ENCODE measurements at regions not wholly inside any gene's neighbourhood (a gene's known extent, or its start where the extent isn't known, plus 50 kb on each side); places are given as distances from the start of the nearest gene placed in this dataset.

DNA sequence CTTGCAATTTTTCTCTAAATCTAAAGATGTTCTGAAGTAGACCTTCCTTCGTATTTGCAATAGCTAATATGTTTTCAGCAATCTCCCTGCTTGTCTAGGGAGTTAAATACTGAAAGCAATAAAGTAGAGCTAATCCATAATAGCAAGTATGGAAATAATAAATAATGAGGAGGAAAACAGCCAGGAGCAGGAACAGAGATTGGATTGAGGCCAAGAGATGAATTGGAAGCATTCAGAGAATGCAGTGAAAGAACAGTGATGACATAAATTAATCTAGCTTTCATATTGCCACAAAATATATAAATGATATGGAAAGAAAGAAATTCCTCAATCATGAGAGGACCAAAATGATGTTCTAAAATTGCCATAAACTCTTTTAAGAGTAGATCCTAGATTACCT, 679.7 kb downstream of the METTL4 start:
- no peak for DNase-seq

DNA sequence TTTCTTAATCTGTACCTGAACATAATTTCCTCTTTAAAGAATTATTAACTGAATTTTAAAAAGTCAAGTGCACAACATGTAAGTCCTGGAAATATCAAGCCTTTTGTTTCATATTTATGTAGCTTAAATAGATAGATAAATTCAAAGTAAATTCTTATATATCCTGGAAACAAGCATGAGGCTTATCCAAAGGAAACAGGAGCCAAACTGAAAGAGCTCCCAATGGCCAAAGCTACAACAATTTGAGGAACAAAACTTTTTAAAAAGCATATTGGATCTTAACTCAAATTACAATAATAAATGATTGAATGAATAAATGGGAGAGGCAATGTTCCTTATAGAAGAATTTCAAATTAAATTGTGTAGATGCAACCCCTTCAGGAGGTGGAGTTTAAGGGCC, 679.1 kb downstream of the METTL4 start:
- DNase-seq: no peak

DNA sequence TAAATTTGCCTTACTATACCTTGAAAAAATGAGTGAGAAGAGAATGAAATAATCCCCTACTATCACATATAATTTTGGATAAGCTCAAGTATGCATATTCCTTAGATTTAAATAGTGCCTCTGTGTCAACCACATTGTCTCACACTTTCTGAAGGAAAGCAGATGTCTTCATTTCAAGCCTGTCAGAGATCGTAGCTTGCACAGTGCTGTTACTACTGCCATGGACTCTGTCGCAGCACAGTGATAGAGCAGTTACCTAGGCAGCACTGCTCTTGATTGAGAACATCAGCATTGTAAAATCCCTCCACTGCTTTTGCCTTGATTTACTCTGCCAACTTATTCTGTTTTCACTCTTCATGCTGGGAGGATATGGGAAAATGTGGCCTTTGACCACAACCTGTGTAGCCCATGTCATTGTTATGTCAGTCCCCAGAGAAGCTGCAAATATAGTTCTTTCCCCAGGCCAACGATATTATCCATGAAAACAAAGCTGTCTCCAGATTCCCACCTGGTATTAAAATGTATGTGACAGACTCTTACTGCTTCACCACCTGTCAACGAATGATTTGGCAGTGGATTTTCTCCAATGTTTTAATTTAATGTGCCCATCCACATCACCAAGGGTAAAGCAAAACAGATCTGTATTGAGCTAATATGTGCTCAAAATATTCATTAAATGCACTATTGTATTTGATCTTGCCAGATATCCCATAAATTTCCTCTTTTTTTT, 675.7 kb downstream of the METTL4 start:
- no peak for DNase-seq

- no peak for DNase-seq
These were observed 664.9 kb downstream of the METTL4 start for GRCh38 chr18:1906421-1906820.

- DNase-seq: no peak
These were observed 663.7 kb downstream of the METTL4 start for GRCh38 chr18:1907470-1908206.

DNA sequence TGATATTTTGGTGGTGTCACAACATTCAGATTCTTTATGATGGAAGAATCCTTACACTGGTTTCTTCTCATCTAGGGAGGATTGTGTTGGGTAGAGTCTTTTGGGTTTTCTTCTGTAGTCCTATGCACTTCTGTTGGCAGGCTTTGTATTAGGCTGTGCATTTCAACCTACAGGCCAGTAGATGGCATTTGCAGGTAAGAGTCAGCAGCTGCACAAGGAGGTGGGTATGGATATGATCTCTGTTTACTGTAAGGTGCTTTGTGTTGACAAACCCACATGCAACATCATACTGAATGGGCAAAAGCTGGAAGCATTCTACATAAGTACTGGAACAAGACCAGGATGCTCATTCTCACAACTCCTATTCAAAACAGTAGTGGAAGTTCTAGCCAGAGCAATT, 656.8 kb downstream of the METTL4 start:
- DNase-seq: no peak

DNA sequence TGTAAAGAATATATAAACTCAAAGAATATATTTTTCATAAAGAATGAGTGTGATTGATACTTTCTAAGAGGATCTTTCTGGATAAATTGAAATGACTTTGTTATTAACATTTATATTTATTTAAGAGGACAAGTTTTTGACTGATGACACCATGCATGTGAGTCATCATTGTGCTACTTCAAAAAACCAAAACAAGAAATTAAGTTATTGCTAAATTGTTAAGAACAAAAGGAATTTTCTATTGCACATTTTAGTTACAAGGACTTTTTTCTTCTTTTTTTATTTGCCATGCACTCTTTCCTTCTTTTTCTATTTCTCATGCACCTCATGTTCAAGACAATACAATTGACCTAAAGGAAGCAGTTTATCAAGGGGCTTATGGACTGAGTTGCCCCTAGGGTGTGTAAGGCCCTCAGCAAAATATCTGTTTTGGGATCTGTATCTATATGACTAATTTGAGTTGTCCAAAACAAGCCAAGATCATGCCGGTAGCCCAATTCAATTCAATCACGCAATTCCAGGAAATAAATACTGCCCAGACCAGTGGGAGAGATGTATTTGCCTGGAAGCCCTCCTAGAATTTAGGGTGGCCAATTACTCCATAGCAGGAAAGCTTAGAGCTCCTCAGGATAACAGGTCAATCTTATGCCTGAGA, 654.3 kb downstream of the METTL4 start:
- DNase-seq: no peak

DNA sequence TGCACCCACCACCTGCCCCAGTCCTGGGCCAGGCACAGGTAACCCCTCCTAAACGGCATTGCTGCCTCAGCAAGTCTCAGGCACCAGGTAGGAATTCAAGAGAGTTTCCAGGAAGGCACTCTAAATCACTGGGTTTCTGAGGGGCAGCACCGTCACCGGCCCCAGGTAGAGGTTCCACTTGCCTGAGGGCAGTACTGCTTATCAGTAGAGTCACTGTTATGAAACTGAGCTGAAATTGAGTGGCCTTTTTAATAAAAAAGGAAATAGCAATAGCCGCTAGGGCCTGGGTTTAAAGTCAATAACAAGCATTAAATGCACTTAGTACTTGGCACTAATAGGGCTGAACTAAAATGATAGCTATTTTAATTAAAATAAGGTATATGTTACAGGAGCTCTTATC, 653.7 kb downstream of the METTL4 start:
- DNase-seq: no peak

- DNase-seq: no peak
These were observed 649.2 kb downstream of the METTL4 start for GRCh38 chr18:1922066-1922465.

DNA sequence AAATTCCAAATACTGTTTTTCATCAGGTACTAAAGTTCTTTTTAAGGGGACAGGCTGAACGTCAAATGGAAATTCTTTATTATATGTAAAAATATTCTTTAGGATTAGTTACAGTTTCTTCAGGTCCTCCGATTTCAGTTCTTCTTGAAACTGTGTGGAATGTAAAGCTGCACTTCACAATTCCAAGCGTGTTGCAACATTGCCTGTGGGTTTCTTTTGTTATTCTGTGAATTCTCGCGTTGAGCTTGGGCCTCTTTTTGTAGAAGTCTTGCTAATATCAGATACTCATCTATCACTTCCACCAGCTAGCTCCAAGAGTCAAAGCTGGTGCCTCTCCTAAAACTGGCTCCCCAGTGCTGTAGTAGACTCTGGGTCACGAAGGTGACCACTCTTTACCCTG, 642.6 kb downstream of the METTL4 start:
- DNase-seq: no peak

- DNase-seq: no peak
These were observed 641.6 kb downstream of the METTL4 start for GRCh38 chr18:1929720-1930119.

- no peak for DNase-seq
These were observed 640.7 kb downstream of the METTL4 start for GRCh38 chr18:1930291-1931270.

GRCh38 chr18:1952486-1952885, 618.8 kb downstream of the METTL4 start:
- DNase-seq: no peak

DNA sequence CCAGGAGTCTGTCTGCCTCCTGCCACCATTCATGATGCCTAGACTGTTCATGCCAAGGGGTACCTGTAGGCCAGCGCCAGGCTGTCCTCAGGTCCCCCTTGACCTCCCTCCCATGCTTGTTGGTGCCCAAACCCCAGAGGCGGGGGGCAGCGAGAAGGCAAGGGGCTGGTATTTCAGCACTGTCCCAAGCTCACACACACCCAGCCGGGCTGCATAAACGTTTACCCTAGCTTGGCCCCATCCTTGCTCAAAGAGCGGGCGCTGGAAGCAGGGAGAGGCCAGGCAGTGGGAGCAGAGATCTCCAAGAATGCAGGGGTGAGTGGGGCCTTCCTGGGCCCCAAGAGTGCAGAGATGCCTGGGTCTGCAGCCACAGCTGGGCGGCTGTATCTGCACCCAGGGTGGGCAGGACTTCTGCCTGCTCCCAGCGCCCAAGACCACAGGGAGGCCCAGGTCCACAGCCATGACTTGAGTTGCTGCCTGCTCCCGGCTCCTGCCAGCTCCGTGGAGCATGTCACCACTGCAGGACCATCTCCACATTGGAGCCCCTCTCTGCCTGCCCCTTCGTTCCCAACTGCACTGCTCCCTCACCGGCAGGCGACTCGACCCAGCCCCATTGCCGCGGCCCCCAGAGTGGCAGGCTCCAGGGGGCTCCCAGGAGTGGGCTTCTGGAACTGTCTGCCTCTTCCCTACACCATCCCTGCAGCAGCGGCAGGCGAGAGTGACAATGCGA, 616.6 kb downstream of the METTL4 start:
- DNase-seq: no peak

- no peak for DNase-seq
These were observed 612.5 kb downstream of the METTL4 start for GRCh38 chr18:1958798-1959197.

- no peak for DNase-seq
These were observed 606.3 kb downstream of the METTL4 start for GRCh38 chr18:1965016-1965415.

- DNase-seq: no peak
These were observed 605.8 kb downstream of the METTL4 start for GRCh38 chr18:1965541-1965940.

- no peak for DNase-seq
These were observed 602.4 kb downstream of the METTL4 start for GRCh38 chr18:1968801-1969498.

DNA sequence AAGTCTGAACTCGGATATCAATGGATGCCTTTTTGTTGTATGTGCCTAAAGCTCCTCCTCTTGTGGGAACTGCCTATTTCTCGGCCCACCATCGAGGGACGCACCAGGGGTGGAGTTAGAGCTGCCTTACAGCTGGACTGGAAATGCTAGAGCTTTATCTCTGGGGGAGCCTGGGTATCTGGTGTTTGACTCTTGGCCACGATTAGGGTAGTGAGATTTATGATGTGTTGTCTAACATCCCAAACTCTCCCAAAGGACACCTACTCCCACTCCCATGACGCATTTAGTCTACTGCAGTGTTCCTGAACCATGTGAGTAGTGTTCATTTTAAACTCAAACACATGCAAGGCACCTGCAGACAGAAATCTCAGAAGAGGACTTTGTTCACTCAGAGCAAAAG, 594.8 kb downstream of the METTL4 start:
- DNase-seq: no peak

- no peak for DNase-seq
These were observed 589.2 kb downstream of the METTL4 start for GRCh38 chr18:1982056-1982455.

DNA sequence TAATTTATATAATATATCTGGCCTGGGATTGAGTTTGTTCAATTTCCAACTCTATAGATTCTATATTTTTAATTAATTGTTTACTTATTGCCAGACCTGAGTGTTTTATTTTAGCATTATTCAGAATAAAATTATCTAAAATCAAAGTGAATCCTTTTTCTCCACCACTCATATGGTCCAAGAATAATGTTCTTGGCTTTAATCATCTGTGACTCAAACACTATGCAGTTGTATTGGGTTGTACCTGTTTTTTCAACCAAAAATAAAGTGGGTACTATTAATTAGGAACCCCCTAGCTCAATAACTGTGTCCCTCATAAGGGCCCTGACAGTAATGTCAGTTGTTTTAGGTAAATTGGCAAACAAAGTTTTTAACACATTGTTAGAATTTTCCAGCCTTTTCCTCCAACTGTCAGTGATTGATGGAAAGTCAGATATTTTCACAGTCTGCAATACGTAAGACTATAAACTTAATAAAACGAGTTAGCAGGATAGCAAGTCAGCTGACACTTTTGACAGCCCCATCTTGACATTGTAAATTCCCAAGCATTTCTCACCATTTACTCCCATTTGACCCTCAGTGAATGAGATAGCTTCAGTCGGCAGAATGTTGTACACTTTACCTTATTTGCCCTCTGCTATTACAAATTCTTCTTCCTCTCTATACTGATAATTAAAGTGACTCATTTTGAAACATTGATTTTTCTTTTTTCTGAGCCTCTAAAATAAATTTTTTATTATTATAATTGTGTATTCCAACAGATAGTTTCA, 587.4 kb downstream of the METTL4 start:
- DNase-seq: no peak

Data from activated T-cell treated with anti-CD3 and anti-CD28 coated beads for 4 hours (primary cell).